ENCODE measurements at regions not wholly inside any gene's neighbourhood (a gene's known extent, or its start where the extent isn't known, plus 50 kb on each side); places are given as distances from the start of the nearest gene placed in this dataset.

GRCh38 chr13:53800011-53800410 is 771.4 kb downstream of the OLFM4 start:
- no peak for DNase-seq (ENCODE audit: extremely low read depth in 1 of 2, low read depth in 1 of 2)

- no peak for DNase-seq (ENCODE audit: extremely low read depth in 1 of 2, low read depth in 1 of 2)
These were observed 778.7 kb downstream of the OLFM4 start for GRCh38 chr13:53807251-53807834.

DNA sequence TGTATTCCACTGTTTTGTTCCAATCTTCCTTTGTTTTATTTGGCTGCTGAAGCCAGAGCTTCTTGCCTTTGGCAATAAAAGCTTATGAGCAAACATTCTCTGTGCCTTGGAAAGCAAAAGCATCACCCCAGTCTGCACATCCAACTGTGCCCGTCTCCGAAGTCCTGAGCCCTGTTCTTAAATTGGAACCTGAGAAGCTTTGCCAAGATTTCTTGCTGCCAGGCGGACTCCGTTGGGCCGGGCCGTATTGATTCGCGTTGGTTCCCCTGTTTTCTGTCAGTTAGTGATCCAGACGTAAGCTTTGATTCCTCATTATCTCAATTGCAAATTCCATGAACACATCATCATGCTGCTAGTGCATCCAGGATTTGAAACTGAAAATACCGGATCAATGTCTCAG is 793.0 kb downstream of the OLFM4 start:
- DNase-seq (ENCODE audit: extremely low read depth in 1 of 2, low read depth in 1 of 2), result no peak

GRCh38 chr13:53822136-53822535 is 793.5 kb downstream of the OLFM4 start:
- no peak for DNase-seq (ENCODE audit: extremely low read depth in 1 of 2, low read depth in 1 of 2)

DNA sequence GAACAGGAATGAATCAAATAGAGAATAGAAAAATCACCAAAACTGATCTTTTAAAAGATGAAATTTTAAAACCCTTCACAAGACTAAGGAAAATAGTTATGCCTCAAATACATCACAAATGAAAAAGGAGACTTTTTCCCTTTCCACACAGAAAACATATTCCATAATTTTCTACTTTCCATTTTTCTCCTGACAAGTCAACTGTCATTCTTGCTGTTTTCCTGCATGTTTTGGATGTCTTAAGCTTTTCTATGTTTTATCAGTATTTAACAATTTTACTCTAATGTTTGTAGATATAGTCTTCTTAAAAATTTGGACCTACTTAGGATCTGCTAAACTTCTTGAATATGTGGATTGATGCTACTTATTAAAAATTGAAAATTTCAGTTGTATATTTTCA is 810.8 kb downstream of the OLFM4 start:
- no peak for DNase-seq (ENCODE audit: extremely low read depth in 1 of 2, low read depth in 1 of 2)

- no peak for DNase-seq (ENCODE audit: extremely low read depth in 1 of 2, low read depth in 1 of 2)
These were observed 816.0 kb downstream of the OLFM4 start for GRCh38 chr13:53844473-53845146.

DNA sequence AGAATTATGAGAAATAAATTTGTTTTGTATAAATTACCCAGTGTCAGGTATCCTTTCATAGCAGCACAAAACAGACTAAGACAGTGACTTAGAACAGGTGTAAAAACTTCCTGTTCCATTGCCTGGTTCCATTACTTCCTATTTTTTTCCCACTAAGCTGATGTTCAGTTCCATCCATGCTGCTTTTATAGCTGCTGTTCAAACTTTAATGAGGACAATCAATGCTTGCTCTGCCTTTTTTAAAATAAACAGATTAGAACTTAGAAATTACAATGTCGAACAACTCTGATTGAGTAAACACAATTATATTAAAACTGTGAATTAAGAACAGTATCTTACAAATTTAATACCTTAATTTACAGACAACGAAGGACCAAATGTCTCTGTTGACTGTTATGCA is 818.9 kb downstream of the OLFM4 start:
- no peak for DNase-seq (ENCODE audit: extremely low read depth in 1 of 2, low read depth in 1 of 2)

DNA sequence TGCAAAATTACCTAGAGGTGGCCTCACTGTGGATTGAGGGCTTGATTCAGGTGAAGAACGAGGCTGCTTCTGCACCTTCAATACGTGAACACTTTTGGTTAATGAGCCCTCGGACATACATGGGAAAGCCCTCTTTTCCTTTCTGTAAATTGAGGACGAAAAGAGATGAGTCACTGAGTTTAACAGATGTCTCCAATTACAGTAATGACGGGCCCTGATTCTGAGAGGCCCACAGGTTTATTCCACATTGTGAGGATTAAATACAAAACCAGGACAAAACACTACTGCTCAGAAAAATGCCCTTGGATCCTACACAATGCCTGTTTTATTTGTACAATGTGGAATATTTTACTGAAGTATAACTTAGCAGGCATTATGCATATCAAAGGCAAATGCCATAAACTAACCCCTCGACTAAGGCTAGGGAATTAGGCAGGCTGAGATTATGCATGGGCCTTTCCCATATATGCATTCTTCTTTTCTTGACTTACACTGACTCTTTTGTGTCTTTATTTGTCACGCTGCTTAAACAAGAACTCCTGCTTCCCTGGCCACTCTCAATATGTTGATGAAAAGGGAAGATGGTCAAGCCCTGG is 819.9 kb downstream of the OLFM4 start:
- DNase-seq (ENCODE audit: extremely low read depth in 1 of 2, low read depth in 1 of 2), result no peak

DNA sequence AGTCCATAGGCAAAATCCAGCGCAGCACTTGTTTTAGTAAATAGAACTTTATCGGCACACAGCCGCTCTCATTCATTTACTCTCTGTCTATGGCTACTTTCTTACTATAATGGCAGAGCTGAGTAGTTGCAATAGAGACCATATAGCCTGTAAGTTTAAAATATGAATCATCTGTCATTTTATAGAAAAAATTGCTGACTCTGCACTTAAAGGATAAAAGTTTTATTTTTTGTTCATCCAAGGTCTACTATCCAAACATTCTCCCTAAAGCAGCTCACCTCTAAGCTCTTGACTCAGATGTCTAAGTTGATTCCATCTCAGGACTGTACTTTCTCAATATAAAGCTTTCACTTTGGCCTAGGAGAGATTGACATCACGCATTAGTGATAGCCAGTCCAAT is 825.7 kb downstream of the OLFM4 start:
- DNase-seq (ENCODE audit: extremely low read depth in 1 of 2, low read depth in 1 of 2), result no peak

DNA sequence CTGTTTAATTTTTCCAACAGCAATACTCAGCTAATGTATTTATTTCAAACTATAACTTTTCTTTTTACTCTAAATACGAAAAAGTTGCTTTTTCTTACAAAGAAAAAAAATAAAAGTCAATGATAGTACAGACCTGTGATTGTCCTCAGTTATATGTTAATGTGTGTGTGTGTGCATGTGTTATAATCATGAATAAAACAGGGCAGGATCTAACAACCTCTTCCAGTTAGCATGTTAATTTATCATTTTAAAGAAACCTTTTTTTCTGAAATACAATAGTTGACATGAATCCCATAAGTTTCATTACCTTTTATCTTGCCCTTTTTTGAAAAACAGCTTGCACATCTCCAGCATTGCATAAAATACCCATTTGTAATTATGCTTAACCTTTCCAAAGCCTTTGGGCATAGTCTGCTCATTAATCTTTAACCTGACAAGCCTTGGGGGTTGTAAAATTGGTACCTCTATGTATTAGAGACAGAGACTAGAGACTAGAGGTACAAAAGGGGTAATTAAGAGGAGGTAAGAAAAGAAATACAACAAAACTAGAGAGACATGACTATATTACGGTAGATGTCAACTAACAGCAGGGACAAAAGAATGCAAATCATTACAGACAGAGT is 828.1 kb downstream of the OLFM4 start:
- no peak for DNase-seq (ENCODE audit: extremely low read depth in 1 of 2, low read depth in 1 of 2)

DNA sequence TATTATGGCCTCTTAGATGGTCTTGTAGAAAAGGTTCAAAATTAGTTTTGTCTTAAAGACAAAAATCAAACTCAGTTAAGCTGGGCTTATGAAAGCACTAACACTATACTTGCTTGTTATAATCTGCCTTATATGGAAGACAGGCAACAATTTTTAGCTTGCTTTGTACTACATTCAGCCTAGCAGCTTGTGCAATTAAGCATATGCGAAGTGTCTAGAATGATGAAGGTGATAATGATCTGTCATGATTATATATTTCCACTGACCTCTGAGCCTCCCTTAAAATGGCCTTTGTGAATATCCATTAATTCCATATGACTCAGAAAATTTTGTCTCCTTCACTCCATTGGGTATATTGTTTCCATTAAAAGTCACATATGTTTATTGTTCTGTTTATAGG is 834.9 kb downstream of the OLFM4 start:
- no peak for DNase-seq (ENCODE audit: extremely low read depth in 1 of 2, low read depth in 1 of 2)

DNA sequence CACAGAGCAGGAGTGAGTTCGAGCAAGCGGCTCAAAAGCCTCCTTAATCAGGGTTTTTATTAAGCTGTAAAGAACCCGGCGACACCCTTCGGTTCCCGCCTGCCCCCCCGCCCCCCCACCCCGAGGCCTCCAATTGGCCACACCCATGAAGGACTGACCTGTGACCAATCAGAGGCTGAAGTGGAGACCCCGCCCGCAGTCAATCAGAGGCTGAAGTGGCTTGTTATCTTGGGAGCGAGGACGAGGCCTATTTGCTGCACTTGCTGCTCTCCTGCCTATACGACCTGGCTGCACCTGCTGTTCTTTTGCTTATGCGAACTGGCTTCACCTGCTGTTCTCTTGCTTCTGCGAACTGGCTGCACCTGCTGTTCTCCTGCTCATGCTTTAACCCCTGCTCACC is 844.9 kb downstream of the OLFM4 start:
- no peak for DNase-seq (ENCODE audit: extremely low read depth in 1 of 2, low read depth in 1 of 2)

GRCh38 chr13:53878861-53879260 is 850.2 kb downstream of the OLFM4 start:
- no peak for DNase-seq (ENCODE audit: extremely low read depth in 1 of 2, low read depth in 1 of 2)

GRCh38 chr13:53885997-53886396 is 857.4 kb downstream of the OLFM4 start:
- no peak for DNase-seq (ENCODE audit: extremely low read depth in 1 of 2, low read depth in 1 of 2)

GRCh38 chr13:53890696-53891095 is 862.1 kb downstream of the OLFM4 start:
- DNase-seq (ENCODE audit: extremely low read depth in 1 of 2, low read depth in 1 of 2), result no peak

DNA sequence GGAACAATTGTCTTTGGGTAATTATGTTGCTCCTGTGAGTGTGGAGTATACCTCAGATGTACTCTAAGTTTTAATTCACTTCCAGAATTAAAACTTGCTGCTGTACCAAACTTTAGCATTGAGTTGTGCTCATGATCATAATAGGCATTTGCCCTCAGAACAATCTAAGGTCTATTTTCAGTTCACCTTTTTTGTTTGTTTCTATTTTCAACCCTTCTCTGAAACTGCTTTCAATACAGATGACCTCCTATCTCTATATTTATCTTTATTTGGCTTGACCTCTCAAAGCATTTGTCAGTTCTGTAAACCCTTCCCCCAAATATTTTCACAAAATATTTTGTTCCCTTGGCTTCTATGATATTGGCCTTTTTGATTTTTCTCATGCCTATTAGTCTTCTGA is 873.0 kb downstream of the OLFM4 start:
- DNase-seq (ENCODE audit: extremely low read depth in 1 of 2, low read depth in 1 of 2), result no peak

- no peak for DNase-seq (ENCODE audit: extremely low read depth in 1 of 2, low read depth in 1 of 2)
These were observed 879.3 kb downstream of the OLFM4 start for GRCh38 chr13:53907891-53908290.

DNA sequence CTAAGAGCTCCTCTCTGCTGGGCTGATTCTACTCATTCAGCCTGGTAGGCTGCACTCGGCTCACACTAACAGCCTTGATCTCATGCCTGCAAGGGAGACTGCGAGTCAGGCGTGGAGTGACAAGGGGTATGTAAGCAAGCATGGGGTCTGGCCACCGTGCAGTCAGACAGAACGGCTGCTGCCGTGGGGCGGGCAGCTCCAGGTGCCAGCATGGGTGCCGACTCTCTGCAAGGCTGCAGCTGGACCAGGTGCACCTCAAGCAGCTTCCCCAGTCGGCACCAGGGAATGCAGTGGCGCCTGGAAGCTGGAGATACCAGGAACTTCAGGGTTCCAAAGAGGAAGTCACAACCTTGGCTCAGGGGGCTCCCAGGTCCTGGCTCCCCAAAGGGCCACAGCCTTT is 892.3 kb downstream of the OLFM4 start:
- no peak for DNase-seq (ENCODE audit: extremely low read depth in 1 of 2, low read depth in 1 of 2)

- DNase-seq (ENCODE audit: extremely low read depth in 1 of 2, low read depth in 1 of 2), result no peak
These were observed 892.9 kb downstream of the OLFM4 start for GRCh38 chr13:53921473-53921872.

DNA sequence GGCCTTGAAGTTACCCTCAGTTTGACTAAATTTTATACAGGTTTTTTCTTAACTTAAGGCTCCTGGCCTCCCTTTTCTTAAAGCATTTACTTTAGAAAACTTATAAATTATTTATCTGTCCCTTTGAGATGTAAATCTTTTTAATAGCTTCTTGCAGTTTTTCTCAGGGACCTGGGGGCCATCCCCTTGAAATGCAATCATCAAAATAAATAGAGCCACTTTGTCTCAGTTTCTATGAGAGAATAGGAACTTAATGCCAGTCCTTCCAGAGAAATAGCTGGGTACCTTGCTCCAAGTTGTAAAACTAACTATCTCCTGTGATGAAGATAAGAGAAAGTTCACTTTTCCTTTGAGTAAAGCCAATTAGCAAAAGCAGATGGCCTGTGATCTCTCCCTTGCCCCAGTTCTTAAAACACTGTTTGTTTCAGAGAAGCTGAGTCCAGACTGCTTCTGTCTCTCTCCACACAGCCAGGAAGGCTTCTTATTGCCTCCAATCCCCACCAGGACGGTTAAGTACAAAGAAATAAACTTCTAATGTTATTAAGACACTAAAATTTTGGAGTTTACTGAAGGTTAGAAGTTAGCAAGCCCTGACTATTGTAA is 913.1 kb downstream of the OLFM4 start:
- DNase-seq (ENCODE audit: extremely low read depth in 1 of 2, low read depth in 1 of 2), result no peak

- DNase-seq (ENCODE audit: extremely low read depth in 1 of 2, low read depth in 1 of 2), result no peak
These were observed 917.9 kb downstream of the OLFM4 start for GRCh38 chr13:53946500-53946899.

DNA sequence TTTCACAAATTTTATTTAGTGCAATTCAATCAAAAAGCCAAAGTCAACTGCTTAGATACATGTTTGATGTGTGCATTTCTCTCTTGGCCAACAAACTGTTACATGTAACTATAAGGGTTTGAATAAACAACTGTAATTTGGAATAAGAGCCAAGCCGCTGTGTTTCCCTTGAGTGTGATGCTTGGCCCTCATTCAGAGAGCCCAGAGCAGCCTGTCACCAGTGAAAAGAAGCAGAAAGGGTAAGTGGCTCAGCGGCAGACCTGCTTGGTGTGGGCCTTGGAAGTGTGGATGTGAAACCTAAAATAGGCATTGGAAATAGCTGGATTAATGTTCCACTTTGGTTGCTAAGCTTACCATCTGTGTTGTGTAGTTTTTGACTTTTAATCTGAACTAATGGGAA is 924.6 kb downstream of the OLFM4 start:
- DNase-seq (ENCODE audit: extremely low read depth in 1 of 2, low read depth in 1 of 2), result no peak

Measured in stimulated activated CD8-positive, alpha-beta memory T cell treated with anti-CD3 and anti-CD28 coated beads, Interleukin-7, amount 100 ng/mL, for 48 hours (primary cell).